ENCODE measurements at regions not wholly inside any gene's neighbourhood (a gene's known extent, or its start where the extent isn't known, plus 50 kb on each side); places are given as distances from the start of the nearest gene placed in this dataset.
"Not testable (repeated sequence)": the region's sequence is repeated elsewhere in the genome, so short reads cannot be mapped to it uniquely, and the experiment has no call there.

DNA sequence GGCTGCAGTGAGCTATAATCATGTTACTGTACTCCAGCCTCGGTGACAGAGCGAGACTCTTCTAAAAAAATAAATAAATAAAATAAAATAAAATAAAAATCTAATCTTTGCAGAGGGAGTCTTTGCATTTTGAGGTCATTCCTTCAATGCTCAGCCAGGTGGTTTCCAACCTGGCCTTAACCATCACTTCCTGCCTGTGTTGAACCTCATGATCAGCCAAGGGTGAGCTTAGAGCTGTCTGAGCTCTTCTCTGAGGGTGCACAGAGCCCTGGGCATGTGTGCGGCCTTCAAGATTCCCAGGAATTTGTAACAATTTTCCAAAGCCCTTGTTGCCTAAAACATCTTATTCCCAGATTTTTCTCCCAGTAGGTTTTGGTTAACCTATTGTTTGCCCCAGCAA, 94.3 kb downstream of the KCNJ12 start:
- not testable (repeated sequence) for DNase-seq (ENCODE audit: low read depth in 2 of 2, low spot score in 1 of 2)

DNA sequence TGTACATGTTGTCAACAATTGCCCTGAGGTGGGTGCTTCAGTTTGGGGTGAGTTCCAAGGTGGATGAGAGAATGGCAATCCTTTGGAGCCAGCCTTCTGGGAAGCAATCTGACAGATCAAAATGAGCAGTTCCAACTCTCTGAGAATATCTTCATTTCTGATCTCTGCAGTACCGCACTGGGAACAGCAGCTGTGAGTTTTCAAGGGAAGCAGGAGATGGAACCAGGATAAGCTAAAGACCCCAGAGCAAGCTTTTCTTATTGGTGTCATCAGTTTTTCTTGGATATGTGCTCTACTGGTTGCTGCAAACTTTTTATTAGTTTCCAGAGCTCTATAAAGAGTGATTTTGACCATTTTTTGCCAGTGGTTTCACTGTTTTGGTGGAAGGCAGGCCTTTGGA, 94.7 kb downstream of the KCNJ12 start:
- DNase-seq (ENCODE audit: low read depth in 2 of 2, low spot score in 1 of 2): no peak

DNA sequence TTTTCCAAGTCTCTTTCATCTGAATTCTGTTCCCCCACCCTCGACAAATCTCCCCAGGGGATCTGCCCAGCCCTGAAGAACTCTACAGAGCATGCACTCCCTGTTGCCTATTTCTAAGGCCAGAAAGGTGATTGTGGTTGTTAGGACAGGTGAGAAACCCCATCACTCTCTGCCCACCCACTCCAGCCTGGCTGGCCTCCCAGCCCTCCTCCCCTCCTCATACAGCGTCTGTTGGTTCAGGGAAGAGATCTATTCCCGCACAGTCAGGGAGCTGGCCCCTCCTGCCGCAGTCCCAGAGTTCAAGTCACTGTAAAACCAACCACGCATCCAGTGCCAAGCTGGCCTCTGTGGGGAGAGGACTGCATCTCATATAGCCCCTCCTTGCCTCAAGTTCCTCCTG, 98.7 kb downstream of the KCNJ12 start:
- no peak for DNase-seq (ENCODE audit: low read depth in 2 of 2, low spot score in 1 of 2)

DNA sequence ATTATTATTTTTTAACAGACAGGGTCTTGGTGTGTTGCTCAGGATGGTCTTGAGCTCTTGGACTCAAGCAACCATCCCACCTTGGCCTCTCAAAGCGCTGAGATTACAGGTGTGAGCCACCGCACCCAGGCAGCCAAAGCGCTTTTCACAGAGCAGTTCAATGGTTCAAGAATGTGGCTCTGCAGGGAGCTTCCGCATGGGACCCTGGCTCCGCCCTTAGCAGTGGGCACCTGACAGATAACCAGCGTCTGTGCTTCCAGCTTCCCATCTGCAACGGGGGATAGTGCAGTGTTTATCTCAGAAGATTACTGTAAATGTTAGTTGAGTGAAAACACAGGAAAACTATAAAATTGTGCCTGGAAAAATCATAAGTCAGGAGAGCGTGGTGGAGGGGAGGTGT, 99.4 kb downstream of the KCNJ12 start:
- no peak for DNase-seq (ENCODE audit: low read depth in 2 of 2, low spot score in 1 of 2)

DNA sequence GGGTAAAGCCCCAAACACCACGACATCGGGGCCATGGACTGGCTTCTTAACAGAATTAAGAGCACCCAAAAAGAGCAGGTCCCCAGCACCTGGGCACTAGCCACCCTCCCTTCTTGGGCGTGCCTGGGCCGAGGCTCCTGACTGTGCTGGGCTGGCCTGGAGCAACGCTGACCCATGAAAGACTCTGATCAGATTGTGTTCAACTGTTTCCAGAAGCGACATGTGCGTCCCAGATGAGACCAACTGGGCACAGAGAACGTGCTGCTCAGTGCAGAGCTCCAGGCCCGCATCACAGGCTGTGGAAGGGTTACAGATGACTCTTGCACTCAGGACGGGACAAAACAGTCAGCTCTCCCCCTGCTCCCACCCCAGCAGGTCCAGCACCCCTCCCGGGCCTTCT, 100.7 kb downstream of the KCNJ12 start:
- no peak for DNase-seq (ENCODE audit: low read depth in 2 of 2, low spot score in 1 of 2)

DNA sequence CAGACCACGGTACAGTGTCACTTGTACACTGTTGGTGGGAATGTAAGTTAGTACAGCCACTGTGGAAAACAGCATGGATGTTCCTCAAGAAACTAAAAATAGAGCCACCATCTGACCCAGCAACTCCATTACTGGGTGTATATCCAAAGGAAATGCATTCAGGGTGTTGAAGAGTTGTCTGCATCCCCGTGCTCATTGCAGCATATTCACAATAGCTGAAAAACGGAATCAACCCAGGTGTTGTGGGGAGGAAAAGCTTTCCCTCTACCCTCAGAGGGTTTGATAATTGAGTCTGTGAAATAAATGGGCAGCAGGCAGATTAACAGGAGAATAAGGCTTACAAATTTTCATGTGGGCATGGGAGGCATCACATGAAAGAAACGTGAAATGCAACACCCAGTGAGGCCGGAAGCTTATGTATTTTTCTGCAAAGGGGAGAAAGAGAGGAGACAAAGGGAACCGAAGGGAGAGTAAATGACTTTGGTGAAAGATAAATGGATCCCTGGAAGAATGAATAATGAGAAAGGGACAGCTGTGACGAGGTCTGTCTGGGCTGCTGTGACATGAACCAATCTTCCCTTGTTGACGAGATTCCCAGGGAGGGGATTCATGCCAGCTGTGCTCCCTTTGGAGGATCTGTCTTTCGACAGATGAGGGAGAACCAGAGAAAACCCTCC, 106.2 kb downstream of the KCNJ12 start:
- no peak for DNase-seq (ENCODE audit: low read depth in 2 of 2, low spot score in 1 of 2)

DNA sequence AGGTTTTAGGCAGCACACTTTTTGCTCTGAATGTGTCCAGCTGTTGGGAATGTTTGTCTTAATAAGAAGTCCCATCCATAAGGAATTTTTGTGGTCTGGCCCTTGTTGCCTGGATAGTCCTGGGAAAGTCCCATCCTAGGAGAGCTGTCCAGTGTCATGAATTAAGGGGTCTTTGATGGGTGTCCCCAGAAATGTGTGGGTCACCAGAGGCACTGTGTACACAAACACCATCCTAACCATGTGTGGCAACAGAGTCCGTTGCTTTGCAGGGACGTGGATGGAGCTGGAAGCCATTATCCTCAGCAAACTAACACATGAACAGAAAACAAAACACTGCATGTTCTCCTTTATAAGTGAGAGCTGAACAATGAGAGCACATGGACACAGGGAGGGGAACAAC, 111.9 kb downstream of the KCNJ12 start:
- DNase-seq (ENCODE audit: low read depth in 2 of 2, low spot score in 1 of 2): not testable (repeated sequence)

DNA sequence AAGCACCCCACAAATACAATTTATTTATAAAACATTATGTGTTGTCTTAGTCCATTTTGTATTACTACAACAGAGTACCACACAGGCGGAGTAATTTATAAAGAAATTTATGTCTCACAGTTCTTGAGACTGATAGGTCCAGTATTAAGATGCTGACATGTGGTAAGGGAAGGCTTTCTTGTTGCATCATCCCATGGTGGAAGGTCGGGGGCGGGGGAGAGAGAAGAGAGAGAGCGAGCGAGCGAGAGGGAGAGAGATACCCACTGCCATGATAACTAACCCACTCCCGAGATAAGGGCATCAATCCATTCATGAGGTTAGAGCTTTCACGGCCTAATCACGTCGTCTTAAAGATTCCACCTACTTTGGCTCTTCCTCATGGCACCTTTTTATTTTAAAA, 117.8 kb downstream of the KCNJ12 start:
- no peak for DNase-seq (ENCODE audit: low read depth in 2 of 2, low spot score in 1 of 2)

DNA sequence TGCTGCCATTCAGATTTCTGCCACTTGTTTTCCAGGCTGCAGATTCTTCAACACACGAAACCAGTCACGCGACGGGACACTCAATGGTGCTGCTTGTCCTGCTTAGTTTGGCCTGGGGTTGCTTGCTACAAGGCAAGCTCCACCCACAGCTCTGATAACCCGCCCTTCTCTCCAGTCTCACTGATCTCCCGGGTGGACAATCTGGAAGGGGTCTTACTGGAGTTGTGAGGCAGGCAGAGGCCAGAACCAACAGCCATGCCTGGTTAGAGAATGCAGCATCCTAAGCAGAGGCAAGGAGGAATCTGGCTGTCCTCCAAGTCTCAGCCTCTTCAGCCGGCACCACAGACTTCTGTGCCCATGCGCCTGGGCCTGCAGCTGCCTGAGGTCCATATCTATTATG, 119.1 kb downstream of the KCNJ12 start:
- no peak for DNase-seq (ENCODE audit: low read depth in 2 of 2, low spot score in 1 of 2)

DNA sequence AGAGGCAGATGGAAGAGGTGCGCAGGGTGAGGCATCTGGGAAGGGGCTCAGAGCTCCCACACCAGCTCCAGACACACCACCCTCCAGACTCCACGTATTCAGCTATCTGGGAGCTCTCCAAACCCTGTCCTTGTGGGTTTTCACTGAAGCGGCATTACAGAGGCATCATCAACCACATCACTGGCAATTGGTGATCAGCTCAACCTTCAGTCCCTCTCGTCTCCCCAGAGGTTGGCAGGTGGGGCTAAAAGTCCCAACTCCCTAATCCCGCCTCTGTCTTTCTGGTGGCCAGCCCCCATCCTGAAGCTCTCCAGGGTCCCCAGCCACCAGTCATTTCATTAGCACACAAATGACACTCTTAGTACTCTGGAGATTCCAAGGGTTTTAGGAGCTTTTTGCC, 123.9 kb downstream of the KCNJ12 start:
- DNase-seq (ENCODE audit: low read depth in 2 of 2, low spot score in 1 of 2): no peak

DNA sequence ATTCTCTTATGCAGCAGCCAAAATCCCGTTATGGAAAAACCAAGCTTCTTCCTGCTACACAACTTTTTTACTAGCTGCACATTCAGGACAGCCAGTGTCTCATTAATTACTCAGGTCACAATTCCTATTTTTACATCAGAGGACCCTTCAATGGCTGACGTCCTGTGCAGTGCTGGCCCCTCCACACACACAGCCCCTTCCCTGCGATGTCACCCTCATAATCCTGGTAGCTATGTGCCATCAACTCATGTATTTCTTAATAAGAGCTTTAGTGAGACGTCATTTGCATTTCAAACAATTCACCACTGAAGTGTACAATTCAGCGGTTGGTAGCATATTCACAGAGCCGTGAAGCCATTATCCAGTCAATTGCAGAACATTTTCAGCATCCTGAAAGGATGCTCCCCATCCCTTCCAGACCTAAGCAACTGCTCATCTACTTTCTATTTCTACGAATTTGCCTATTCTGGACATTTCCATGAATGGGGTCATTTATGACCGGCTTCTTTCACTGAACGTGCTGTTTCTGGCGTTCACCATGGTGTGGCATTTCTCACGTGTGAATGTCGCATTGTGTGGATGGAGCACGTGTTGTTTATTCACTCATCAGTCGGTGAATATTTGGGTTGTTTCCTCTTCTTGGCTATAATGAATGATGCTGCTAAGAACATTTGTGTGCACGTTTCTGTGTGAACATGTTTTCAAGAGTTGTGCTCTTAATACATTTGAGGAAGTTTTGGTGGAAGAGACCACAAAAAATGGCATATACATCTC, 126.0 kb downstream of the KCNJ12 start:
- DNase-seq (ENCODE audit: low read depth in 2 of 2, low spot score in 1 of 2): not testable (repeated sequence)

DNA sequence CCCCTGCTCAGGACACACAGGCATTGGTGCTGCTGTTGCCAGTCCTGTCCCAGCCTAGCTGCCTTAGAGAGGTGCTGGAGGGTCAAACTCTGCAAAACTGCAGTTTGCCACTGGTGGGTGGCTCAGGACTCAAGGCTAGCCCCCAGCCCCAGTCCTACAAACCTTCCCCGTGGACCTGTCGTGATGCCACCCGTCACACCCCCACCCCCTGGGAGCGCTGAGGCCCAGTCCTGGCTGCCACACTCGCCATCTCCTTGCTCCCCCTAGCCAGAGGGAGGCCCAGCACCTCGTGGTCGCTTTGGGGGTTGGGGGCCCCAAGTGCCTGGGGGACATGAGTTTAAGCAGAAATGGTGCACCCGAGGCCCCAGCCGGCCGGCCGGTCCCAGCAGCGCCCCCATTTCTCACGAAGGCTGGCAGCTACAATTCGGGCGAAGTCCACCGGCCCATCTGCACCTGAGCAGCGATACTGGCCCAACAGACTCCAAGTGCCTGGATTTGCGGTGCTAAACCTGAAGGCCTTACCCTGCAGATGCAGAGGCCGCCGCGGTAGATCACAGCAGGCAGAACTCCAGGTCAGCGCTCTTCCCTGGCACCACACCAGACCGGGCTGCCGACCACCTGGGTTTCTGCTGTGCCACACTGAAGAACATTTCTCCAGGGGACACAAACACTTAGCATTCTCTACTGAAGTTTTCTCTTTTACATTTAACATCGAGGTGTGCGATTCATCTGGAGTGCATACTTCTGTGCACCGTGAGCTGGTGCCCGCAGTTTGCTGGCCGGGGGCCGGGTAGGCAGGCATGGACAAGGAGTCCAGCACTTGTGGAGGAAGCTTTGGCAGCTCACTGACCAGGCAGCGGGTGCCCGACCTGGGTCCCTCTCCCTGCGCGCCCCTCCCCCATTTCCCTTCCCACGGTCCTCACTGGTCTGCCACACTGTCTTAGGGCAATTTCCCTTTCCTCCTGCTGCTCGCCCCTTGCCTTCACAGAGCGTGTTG, 130.0 kb downstream of the KCNJ12 start:
- DNase-seq (ENCODE audit: low read depth in 2 of 2, low spot score in 1 of 2): no peak

DNA sequence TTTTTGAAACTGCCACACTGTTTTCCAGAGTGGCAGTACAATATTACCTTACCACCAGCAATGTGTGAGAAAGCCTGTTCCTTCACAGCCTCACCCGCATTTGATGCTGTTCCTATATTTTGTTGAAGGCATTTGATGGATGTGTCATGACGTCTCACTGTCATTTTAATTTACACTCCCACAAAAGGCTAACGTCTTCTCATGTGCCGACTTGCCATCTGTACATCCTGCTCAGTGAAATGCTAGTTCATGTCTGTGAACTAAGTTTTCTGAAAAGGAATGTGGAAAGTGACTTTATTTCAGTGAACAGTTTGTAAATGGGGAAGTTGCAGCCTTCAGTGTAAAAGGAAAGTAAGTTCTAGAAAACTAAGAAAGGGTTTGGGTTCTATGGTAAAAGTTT, 131.6 kb downstream of the KCNJ12 start:
- not testable (repeated sequence) for DNase-seq (ENCODE audit: low read depth in 2 of 2, low spot score in 1 of 2)

DNA sequence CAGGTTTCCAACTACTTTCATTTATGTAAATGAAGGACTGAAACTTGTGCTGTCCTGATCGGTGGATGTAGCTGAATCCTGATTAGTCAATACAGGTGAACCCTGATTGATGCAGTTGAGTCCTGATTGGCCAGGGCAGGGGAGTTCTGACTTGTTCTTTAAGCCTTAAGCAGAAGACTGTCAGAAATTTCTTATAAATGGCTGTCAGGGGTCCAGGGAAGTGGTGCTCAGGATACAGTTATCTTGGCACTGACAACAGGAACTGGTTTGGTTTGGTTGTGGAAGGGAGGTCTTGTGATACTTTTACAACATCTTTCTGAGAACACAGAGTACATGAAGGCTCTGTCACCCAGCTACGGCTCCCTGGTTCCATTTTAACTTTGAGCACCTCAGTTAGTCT, 132.1 kb downstream of the KCNJ12 start:
- no peak for DNase-seq (ENCODE audit: low read depth in 2 of 2, low spot score in 1 of 2)

DNA sequence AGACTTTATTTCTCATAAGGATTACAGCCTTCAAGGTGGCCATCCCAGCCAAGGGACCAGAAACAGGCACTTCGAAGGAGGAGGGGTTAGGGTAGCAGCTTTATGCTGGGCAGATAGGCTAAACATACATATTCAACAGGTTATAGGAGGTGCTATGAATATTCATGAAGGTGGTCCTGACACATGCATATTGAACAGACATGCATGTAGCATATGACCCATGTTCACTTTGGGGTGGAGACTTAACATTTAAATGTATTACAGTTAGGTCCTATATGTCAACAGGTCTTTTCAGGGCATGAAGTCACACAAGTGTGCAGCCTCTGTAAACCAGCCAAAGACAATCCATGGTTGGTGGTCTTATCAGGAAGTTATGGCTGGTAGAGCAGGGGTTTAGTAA, 133.2 kb downstream of the KCNJ12 start:
- not testable (repeated sequence) for DNase-seq (ENCODE audit: low read depth in 2 of 2, low spot score in 1 of 2)

DNA sequence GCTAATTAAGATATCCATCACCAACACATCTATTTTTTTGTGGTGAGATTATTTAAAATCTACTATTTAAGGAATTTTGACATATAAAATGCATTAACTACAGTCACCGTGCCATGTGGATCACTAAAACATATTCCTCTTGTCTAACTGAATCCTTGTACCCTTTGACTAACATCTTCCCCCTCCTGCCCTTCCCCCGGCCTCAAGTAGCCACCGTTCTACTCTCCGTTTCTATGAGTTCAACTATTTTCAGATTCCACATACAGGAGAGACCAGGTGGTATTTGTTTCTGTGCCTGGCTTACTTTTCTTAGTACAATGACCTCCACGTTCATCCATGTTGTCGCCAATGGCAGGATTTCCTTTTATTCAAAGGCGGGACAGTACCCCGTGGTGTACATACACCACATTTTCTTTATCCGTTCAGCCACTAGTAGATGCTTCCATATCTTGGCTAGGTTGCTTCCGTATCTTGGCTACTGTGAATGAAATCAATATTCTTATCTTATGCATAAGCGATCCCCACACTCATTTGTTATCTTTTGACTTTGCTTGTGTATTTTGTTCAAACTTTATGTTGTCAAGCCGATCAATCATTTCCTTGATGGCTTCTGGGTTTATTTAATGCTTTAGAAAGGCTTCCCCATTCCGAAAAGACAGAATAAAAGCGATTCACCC, 134.7 kb downstream of the KCNJ12 start:
- DNase-seq (ENCODE audit: low read depth in 2 of 2, low spot score in 1 of 2): no peak

DNA sequence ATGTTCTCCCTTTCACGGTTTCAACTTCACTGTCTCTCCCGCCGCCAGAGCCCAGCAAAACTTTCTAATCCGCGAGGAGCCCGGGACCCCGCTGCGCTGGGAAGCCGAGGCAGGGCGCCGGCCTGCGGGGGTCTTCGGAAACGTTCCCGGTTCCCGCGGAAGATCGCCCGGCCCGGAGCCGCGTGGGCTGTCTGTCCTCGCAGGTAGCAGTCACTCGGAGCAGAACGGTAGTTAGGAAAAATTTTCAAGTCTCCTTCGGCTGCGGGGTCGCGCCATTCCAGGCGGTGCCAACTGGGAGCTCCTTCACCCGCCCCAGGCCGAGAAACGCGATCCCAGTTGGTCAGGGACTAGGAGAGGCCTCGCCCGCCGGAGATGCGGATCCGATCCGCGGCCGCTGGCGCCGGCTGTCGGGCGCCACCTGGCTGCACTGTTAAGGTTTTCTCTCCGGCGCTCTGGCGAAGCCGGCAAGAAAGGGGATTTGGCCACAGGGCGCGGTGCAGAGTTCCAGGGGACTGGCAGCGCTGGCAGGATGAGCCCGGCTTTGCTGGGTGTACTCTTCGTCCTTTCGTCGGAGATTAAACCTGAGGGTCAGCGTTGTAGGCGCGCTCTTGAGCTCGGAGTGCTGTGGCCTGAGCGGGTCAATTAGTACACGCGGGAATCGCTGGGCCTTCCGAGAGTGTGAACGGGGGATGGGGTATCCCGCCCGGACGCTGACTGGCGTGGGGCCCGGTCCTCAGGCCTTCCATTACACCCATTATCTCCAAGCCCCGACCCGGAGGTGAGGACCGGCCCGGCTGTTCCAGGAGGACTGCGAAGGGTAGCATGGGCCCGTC, 135.4 kb downstream of the KCNJ12 start:
- DNase-seq (ENCODE audit: low read depth in 2 of 2, low spot score in 1 of 2): peak in 1 of 2 donors; percentile 38

DNA sequence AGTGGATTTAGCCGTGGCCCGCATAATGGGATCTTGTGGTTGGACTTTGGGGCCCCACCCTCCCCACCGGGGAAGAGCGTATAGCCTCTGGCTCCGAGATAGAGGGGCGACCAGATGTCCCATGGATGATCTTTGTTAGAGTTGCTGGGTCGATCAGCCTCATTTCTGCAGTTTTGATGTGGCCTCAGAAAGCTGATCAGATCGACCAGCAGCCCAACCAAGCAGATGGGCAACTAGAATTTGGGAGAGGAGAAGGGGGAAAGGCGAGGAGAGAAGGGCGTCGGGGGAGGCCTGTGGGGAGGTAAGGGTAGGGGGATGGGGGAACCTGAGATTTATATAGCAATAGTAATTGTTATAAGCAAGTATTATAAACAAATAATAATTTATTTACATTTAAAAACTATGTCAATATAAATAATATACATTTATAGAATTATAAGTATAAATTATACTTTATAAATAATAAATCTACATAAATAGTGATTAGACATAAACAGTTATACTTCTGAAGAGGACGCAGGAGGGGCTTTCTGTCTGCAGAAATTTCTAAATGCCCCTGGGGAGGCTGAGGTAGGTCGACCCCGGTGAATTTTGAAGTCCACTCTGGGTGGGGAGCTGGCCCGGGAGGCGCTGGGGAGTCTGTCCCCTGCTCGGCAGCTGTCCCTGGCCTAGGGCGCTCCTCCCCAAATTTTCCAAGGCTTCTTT, 136.3 kb downstream of the KCNJ12 start:
- no peak for DNase-seq (ENCODE audit: low read depth in 2 of 2, low spot score in 1 of 2)

DNA sequence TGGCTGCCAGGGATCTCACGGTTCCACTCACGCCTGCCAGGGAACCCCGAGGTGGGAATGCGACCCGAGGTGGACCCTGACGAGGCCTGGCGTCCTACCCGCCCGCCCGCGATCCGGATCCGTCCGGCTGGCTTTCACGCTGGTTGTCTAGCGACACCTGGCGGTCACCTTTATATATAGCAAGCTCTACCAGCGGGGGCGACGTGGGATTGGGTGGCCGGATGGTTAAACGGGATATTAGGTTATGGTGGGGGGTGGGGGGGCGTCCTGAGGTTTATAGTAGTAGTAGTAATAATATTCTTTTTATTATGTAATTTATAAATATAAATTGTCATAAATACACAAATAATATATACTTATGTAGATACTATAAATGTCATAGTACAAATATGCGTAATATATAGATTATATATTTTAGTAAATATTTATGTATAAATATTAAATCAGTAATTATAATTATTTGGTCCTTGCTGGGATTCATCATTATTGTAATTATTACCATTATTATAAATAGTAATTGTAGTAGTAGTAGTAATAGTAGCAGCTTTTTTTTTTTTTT, 136.9 kb downstream of the KCNJ12 start:
- DNase-seq (ENCODE audit: low read depth in 2 of 2, low spot score in 1 of 2): peak; percentile 53 to 62

Data from stimulated activated CD8-positive, alpha-beta memory T cell treated with anti-CD3 and anti-CD28 coated beads, Interleukin-4, amount 100 ng/mL, for 1 hour (primary cell).